HUDEP-2 (cell line): ENCODE measurements at regions not wholly inside any gene's neighbourhood (a gene's known extent, or its start where the extent isn't known, plus 50 kb on each side); places are given as distances from the start of the nearest gene placed in this dataset.

Source experiments
- DNase-seq, 76 experiments: peaks; one replicate each; lab custom pipeline; 2025; ENCODE audit not compliant: unreplicated experiment in 76 of 76; lab: John Stamatoyannopoulos, UW

- DNase-seq, result no peak
These were observed 497.5 kb upstream of the CITED2 start for GRCh38 chr6:139871803-139872510.

- no peak for DNase-seq
These were observed 496.8 kb upstream of the CITED2 start for GRCh38 chr6:139871165-139871710.

DNA sequence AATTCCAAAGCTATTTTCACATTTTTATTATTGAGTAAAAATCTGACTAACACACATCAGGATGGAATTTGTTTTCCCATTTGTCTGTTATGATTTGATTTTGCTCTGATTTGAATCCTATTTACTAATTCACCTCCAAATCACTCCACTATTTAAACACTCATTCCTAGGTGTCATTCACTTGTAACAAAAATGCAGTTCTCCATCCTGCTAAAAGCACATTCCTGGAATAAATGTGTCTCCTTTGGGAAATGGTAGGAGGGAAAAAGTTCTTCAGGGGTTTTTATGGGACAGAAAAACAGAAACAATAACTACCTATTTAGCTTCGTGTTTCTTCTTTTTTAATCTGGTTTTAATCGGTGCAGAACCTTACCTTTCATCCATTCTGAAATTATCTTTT is 494.1 kb upstream of the CITED2 start:
- DNase-seq, result no peak

DNA sequence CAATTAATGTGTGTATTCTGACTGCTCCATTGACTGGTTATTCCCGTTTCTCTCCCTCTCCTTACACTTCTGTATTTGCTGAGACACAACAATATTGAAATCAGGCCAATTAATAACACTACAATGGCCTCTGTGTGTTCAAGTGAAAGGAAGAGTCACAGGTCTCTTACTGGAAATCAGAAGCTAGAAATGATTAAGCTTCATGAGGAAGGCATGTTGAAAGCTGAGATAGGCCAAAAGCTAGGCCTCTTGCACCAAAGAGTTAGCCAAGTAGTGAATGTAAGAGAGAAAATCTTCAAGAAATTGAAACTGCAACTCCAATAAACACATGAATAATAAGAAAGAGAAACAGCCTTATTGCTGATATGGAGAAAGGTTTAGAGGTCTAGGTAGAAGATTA is 489.5 kb upstream of the CITED2 start:
- DNase-seq, result no peak

GRCh38 chr6:139863346-139863745 is 488.9 kb upstream of the CITED2 start:
- DNase-seq, result no peak

GRCh38 chr6:139862311-139862710 is 487.9 kb upstream of the CITED2 start:
- no peak for DNase-seq

- no peak for DNase-seq
These were observed 485.8 kb upstream of the CITED2 start for GRCh38 chr6:139860203-139860602.

GRCh38 chr6:139858429-139858828 is 484.0 kb upstream of the CITED2 start:
- DNase-seq, result no peak

DNA sequence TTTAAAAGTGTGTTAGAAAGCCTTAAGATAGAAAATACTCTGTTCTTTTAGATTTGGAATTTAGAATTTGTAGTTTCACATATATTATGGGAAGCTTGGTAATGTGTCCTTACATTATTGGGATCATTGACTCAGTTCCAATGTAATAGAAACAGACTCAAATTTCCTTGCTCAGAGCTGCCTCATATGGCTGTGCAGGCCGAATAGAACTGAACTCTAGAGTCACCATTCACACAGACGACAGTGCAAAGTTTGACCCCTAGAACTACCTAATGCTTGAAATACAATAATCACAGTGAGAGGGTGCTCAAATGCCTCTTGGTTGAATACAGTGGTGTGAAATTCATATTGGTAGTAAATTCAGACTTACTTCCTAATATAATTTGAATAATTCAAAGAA is 482.7 kb upstream of the CITED2 start:
- no peak for DNase-seq

- DNase-seq, result no peak
These were observed 482.1 kb upstream of the CITED2 start for GRCh38 chr6:139856562-139856961.

GRCh38 chr6:139855671-139856311 is 481.3 kb upstream of the CITED2 start:
- no peak for DNase-seq

GRCh38 chr6:139853302-139853992 is 479.0 kb upstream of the CITED2 start:
- DNase-seq, result no peak

DNA sequence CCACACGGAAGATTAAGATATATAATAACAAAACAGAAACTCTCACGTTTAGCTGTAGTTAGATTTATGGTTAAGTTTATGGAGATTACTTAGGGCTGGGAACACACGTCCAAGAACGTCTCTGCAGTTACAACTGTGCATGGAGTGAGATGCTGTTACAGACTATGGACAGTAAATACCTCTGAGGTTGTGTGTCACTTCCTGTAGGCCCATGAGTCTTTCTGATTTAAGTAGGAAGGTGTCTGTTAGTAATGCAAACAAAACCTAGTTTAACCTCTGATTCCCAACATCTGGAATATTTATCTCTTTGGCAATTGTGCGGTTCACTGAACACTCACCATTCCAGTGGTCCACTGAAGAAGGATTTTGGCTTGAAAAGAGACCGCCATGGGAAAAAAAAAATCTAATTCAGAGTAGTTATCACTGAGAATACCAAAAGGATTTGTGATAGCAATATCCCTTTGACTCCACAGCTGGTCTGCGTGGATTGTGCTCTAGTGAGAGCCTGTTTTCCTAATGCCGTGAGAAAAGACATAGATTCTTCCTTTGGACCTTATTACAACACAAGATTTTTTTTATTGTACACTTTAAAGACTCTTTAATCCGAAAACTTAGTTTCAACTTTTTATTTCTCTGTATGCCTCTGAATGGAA is 478.2 kb upstream of the CITED2 start:
- no peak for DNase-seq

- DNase-seq, result no peak
These were observed 477.6 kb upstream of the CITED2 start for GRCh38 chr6:139852067-139852466.

DNA sequence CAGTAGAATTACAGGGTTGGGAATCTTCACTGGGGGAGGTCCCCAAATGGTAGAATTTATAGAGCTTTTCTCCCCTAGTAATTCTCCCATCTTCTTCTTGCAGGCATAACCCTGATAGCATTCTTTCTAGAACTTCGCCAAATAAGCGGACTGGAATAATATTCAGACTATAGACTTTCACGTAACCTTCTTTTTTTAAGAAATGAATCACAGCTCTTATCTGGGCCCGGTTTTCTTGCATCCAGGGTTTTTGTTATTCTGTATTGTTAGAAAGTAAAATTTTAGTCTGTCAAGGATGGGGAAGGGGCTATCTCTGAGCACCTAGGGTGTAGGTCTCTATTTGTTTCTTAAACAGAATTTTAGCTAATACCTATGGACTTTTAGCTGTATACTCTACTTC is 476.8 kb upstream of the CITED2 start:
- no peak for DNase-seq

DNA sequence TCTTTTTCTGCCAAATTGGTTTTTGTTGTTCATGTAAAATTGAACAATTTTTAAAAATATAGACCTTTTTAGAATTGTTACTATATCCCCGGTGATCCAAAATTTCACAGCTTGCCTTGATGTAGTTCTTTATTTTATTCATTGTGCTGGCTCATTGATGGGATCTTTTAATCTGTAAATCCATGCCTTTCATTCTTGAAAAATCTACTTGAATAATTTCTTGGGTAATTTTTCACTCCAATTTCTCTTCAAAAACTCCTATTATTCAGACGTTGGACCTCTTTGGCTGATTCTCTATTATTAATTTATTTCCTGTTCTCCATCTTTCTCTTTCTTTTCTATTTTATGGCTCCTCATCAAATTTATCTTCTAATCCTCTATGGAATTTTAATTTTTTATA is 476.1 kb upstream of the CITED2 start:
- DNase-seq, result no peak

DNA sequence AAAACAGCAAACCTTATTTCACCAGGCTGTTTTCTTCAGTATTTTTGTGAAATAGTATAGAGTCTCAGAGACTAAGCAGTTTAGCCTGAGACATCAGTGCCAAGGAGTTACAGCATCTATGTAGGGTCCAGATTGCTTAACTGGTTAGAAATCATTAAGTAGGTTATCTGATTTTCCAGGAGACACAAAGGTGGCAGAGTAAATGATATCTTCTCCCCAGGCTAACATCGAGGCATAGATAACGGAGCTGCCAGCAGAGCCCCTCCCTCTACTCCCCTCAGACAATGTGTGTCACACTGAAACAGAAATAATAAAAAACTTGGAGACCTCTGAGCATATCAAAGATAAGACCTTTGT is 473.0 kb upstream of the CITED2 start:
- DNase-seq, result no peak

DNA sequence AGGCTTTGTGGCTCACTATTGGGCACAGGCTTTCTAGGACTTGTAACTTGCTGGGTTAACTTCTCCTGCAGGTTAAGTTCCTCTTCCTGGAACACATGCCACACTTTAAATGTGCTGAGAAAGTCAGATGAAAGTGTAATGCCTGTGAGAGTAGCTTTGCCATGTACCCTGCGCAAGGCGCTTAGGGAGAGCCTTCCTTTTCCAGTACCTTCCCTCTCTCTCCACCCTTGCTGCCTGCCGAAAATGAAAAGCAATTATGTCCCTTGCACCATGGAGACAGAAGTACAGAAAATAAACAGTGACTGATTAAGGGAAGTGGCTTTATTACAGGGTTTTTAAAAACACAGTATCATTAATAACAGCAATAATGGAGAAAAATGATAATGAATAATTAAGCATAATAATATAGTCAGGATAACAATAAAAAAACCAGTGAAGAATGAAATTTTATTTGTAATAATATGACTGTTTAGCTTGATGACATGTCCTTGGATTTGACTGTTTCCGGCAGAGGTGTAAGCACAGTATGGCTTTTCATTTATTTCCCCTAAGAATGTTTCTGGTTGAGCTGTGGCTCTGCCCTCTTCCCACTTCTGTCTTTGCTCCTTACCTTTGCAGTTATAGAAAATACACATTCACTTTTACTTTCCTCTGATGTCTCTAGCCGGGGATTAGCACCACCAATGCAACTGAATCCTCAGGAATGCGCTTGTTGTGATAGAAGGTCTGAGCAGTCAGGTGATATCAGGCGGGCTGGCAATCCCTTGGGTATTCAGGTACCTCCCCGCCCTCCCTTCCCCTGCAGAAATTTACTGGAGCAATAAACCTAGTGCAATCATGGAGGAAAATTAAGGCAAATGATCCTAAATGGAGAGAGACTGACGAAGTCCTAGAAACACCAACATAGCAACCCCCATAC is 472.3 kb upstream of the CITED2 start:
- no peak for DNase-seq

DNA sequence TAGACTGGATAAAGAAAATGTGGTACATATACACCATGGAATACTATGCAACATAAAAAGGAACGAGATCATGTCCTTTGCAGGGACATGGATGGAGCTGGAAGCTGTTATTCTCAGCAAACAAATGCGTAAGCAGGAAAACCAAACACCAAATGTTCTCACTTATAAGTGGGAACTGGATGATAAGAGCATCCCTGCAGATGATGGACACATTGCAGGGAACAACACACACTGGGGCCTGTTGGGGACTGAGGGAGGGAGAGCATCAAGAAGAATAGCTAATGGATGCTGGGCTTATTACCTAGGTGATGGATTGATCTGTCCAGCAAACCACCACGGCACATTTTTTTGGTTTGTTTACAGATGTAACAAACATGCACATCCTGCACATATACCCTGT is 470.5 kb upstream of the CITED2 start:
- no peak for DNase-seq

- DNase-seq, result no peak
These were observed 467.4 kb upstream of the CITED2 start for GRCh38 chr6:139841794-139842215.
